GM10266 (cell line): ENCODE measurements at regions not wholly inside any gene's neighbourhood (a gene's known extent, or its start where the extent isn't known, plus 50 kb on each side); places are given as distances from the start of the nearest gene placed in this dataset.
"Not testable (repeated sequence)": the region's sequence is repeated elsewhere in the genome, so short reads cannot be mapped to it uniquely, and the experiment has no call there.

ENCODE experiments used
- DNase-seq: peaks from one replicate; pipeline ENCODE4 v3.0.0; 2012; ENCODE audit errors: extremely low spot score
- TF ChIP-seq, protein P1 (sequence below): IDR thresholded peaks from 2 replicates; pipeline ENCODE4 v1.5.1; 2012; ENCODE audit warnings: mild to moderate bottlenecking, low read depth; ENCODE audit not compliant: control insufficient read depth, insufficient read depth; ENCODE audit errors: missing control alignments

DNA sequence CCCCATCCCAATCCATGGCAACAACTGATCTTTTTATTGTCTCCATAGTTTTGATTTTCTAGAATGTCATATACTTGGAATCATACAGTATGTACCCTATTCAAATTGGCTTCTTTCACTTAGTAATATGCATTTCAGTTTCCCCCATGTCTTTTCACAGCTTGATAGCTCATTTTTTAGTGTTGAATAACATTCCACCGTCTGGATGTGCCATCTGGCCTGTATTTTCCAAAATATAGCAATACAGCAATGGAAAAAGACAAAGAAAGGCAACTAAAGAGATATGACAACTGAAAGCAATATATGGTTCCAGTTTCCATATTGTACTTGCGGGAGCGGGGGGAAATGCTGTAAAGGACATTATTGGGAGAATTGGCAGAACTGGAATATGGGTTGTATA is 166.4 kb upstream of the NT5E start:
- DNase-seq, result no peak

DNA sequence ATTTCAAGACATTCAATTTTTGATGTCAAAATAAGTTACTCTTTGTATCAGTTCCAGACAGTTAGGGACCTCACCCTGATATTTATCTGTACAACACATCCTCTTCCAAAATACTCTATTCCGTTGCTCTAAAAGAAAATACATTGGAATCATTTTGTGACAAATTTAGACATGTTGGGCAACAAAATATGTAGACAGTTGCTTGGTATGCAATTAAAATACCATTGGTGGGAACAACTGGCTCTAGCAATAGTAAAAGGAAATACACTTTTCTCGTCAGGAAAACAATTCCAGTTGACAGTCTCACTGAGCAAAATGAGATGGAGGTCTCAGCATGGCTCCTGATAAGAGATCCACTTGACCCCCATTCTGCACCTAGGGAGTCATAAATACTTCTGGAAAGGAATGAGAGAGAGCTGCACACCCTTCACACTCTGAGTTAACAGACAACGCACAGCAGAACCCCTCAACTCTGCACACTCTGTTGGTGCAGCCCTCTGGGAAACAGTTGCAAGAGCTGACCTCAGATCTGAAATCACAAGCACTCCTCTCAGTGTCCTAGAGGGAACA is 171.3 kb upstream of the NT5E start:
- no peak for DNase-seq
- TF ChIP-seq, protein P1, sequence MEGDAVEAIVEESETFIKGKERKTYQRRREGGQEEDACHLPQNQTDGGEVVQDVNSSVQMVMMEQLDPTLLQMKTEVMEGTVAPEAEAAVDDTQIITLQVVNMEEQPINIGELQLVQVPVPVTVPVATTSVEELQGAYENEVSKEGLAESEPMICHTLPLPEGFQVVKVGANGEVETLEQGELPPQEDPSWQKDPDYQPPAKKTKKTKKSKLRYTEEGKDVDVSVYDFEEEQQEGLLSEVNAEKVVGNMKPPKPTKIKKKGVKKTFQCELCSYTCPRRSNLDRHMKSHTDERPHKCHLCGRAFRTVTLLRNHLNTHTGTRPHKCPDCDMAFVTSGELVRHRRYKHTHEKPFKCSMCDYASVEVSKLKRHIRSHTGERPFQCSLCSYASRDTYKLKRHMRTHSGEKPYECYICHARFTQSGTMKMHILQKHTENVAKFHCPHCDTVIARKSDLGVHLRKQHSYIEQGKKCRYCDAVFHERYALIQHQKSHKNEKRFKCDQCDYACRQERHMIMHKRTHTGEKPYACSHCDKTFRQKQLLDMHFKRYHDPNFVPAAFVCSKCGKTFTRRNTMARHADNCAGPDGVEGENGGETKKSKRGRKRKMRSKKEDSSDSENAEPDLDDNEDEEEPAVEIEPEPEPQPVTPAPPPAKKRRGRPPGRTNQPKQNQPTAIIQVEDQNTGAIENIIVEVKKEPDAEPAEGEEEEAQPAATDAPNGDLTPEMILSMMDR, result no peak

More for the DNA sequence above, 166.4 kb upstream of the NT5E start:
- TF ChIP-seq, protein P1, result no peak

DNA sequence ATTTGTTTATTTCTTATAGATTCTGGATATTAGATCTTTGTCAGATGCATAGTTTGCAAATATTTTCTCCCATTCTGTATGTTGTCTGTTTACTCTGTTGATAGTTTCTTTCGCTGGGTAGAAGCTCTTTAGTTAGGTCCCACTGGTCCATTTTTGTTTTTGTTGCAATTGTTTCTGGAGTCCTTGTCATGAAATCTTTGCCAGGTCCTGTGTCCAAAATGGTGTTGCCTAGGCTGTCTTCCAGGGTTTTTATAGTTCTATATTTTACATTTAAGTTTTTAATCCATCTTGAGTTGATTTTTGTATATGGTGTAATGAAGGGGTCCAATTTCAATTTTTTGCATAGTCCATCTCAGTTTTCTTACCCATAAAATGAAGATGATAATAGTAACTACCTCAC is 173.9 kb upstream of the NT5E start:
- DNase-seq, result not testable (repeated sequence)

DNA sequence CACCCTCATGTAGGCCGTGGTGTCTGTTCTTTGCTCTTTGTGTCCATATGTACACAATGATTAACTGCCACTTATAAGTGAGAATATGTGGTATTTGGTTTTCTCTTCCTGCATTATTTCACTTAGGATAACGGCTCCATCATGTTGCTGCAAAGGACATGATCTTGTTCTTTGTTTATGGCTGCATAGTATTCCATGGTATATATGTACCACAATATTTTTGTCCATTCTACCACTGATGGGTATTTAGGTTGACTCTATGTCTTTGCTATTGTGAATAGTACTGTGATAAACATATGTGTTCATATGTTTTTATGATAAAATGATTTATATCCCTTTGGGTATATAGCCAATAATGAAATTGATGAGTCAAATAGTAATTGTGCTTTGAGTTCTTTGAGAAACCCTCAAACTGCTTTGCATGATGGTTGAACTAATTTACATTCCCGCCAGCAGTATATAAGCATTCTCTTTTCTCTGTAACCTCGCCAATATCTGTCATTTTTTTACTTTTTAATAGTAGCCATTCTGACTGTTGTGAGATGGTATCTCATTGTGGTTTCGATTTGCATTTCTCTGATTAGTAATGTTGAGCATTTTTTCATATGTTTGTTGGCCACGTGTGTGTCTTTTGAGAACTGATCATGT is 174.4 kb upstream of the NT5E start:
- DNase-seq, result no peak
- TF ChIP-seq, protein P1, result no peak

DNA sequence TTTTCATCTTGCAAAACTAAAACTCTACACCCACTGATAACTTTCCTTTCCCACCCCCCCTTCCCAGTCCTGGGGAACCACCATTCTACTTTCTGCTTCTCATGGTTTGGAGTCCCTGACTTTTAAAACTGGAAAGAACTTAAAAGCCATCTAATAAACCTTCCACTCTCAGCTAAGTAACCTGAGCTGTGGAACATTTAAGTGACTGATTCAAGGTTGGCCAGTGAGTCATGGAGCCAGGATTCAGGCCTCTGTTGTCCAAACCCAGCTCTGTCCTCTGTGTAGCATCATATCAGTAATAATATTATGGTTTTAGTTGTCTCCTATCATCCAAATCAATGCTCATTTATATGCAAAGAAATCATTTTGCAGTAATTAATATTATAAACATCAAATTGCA is 176.0 kb upstream of the NT5E start:
- TF ChIP-seq, protein P1, result no peak
- DNase-seq, result no peak

DNA sequence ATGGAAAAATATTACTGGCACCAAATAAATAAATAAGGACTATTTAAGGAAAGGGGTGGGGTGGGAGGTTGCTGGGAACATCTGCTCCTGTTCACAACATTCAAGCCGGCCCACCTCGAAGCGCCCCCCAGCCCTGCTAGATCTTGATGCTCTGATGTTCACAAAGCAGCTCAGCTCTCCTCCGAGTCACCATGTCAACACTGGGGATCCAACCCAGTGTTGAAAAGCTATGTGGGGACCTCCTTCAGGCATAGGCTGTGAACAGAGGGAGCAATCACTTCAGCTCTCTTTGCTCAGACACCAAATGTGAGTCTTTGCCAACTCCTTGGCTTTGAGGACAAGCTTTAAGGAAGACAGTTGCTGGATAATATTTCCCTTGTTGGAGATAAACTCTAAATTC is 176.8 kb upstream of the NT5E start:
- DNase-seq, result no peak

DNA sequence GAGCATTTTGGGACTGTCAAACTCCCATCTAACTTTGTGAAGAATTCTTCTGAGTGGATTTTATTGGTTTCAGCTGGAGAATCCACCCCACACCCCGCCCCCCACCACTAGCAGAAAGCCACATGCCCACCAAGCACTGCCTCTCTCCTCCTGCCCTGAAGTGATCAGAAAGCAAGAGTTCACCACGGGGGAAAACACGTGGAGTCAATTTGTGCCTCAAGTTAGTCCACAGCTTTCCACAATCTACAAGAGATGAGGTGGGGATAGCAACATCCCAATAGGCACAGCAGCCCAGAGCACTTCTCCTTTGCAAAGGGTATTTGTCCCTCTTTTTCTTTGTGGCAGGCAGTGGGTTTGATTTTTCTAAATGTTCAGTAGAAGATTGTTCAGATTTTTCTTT is 177.3 kb upstream of the NT5E start:
- TF ChIP-seq, protein P1, result no peak
- DNase-seq, result no peak

More for the DNA sequence above, 176.8 kb upstream of the NT5E start:
- TF ChIP-seq, protein P1, result no peak
